HT-29 (cell line): ENCODE measurements at regions not wholly inside any gene's neighbourhood (a gene's known extent, or its start where the extent isn't known, plus 50 kb on each side); places are given as distances from the start of the nearest gene placed in this dataset.
A peak's percentile ranks its signal among the peaks of the same experiment; 100 is the strongest.
"Not testable (repeated sequence)": the region's sequence is repeated elsewhere in the genome, so short reads cannot be mapped to it uniquely, and the experiment has no call there.

Experiments used
- DNase-seq: peaks from one replicate; pipeline ENCODE4 v3.0.0-alpha.2; 2015; ENCODE audit warnings: low spot score

DNA sequence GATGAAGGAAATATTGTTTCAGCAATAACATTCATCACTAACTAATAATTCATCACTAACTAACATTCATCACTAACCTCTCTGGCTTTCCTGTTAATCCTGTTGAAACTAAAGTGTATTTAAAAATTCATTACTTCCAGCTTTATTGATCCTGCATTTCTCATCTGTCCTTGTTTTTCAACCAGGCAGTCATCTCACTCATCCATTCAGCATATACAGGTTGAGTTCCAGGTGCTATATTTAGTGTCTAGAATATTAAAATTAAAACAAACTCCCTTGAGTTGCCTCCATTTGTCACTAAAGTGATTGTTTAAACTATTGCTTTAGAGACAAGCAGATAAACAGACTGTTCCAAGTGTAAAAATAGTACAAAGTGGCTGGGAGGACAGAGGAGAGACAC is 58.1 kb downstream of the ATXN7L3B start:
- no peak for DNase-seq

DNA sequence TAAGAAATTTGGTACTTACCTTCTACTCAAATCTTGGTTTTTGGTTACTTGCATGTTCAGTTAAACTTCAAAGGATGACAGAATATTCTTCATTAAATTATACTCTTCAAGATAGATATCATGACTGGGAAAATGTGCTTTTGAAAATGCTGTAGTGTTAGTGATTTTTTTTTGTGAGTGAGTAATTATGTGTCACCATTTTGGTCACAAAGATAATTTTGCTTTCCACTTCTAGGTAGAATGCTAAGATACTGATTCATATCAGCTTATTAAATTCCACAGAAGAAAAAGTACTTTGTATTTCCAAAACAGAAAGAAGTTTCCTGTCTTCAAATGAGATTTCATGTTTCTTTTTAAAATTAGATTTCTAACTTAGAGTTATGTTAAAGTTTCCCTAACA is 61.2 kb downstream of the ATXN7L3B start:
- no peak for DNase-seq

DNA sequence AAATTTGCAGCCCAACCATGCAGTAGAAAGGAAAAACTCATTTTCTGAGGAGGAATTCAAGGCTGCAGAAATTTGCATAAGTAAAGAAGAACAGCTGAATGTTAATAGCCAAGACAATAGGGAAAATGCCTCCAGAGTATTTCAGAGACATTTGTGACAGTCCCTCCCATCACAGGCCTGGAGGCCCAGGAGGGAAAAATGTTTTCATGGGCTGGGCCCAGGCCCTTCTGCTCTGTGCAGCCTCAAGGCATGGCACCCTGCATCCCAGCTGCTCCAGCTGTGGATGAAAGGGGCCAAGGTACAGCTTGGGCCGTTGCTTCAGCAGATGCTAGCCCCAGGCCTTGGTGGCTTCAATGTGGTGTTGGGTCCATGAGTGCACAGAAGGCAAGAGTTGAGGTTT is 62.3 kb downstream of the ATXN7L3B start:
- no peak for DNase-seq

DNA sequence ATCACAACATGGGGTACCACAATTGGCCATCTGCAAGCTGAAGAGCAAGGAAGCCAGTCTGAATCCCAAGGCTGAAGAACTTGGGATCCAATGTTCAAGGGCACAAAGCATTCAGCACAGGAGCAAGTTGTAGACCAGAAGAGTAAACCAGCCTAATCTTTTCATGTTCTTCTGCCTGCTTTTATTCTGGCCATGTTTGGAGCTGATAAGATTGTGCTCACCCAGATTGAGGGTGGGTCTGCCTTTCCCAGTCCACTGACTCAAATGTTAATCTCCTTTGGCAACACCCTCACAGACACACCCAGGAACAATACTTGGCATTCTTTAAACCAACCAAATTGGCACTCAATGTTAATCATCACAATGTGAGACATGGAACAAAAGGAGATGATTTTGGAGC is 63.2 kb downstream of the ATXN7L3B start:
- DNase-seq, result not testable (repeated sequence)

DNA sequence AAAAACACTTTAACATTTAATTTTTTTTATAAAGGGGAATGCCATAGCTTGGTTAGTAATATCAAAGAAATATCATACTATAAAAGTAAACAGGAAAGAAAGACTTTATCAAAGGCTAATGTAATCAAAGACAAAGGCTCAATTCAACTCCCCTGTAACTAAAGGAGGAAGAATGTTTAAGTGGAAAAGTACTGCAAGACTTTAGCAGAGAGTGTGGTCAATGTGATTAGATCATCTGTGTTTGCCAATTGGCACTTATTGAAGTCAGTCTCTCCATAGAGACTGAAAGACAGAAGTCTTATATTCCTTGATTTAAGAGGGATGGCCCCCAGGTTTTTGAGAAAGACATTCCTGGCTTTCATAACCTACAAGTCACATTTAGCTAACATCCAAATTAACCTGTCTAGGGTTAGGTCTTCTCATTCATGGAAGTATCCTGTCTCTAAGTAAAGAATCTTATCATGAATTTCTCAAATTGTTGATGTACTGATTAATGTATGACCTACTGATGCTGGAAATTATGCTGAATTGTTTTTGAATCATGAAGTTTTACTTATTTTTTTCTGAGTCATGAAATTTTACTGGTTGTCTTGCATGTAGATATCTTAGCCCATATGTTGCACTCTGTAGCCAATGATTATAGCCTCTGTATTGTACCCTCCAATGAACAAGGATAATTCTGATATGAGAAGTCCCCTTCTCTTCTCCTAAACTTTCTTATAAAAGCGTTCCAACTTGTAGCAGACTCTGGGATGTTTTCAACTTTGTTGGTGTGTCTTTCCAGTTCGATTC is 65.4 kb downstream of the ATXN7L3B start:
- peak; percentile 61 for DNase-seq

DNA sequence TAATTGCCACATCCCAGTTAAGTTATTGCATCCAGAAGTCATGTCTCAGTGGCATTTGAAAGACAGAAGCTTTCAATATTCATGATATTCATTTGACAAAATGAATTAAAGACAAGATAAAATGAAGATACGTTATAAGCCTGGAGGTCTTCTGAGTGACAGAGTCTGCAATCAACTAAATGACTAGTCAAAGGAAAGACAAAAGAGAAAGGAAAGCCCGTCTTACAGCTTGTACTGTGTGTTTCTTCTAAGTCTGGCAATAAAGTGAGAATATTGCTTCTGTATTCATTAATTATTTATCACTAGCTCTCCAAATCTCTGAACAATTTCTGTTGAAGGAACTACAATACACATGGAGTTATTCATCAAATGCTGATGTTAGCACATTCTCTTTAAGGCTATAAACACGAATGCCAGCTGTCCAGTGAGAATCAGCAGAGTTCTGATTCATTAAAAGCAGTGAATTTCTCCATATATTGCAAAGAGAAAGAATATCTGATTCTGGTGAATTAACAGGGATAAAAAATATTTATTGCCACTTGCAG is 70.7 kb downstream of the ATXN7L3B start:
- no peak for DNase-seq

DNA sequence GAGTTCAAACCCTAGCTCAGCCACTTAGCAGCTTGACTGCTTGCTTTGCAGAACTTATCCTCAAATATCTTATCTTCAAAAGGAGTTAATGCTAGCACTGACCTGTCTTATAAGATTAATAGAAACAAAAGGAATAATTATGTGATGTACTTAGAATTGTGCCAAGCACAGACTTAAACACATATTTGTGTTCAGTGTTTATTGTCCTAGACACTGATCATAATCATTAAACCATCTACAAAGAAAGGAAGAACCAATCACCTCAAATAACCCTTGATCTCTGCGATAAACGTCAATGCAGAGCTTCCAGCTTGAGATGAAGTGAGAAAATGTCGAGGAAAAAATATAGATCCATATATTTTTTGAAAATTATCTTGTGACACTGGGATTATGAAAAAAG is 73.1 kb downstream of the ATXN7L3B start:
- no peak for DNase-seq

DNA sequence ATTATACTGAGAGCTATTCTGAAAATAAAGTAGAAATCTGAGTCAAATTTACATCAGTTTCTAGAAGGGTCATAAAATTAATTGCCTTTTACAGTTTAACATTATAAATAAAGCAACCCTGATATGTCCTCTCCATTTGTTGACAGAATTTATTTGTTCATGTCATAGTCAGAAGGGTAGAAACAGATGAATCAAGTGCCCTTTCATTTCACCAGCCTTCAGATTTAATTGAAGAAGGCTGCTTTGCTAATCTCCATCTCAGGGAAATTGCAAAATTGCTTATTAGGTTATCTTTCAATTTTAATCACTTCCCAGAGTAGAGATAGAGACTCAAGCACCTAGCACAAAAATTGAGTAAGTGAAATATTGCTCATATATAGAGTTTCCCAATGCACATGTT is 76.8 kb downstream of the ATXN7L3B start:
- no peak for DNase-seq

DNA sequence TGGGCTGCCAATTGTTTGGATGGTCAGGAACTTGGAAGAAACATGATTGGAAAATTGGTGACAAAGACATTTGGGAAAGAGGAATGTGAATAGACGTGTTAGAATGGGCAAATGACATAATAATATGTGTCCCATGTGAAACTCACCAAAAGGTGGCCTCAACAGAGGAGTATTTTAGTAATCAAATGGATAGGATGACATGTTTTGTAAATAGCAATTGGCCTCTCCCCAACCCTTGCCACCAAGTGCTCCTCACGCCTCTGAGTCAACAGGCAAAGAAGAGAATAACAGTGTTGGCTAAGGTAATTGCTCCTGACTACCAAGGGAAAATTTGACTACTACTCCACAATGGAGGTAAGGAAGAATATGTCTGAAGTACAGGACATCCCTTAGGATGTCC is 81.4 kb downstream of the ATXN7L3B start:
- DNase-seq, result no peak

DNA sequence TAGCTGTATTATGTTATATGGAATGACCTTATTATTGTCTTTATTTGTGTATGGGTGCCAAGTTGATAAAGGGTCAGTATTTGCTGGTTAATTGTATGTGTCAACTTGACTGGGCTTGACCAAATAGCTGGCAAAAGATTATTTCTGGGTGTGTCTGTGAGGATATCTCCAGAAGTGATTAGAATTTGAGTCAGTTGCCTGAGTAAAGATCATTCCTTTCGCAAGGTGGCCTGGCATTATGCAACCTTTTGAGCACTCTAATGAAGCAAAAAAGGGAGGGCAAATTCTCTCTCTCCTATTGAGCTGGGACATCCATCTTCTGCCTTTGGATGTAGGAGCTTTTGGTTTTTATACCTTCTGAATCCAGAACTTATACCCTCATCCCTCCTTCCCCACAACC is 82.2 kb downstream of the ATXN7L3B start:
- no peak for DNase-seq

DNA sequence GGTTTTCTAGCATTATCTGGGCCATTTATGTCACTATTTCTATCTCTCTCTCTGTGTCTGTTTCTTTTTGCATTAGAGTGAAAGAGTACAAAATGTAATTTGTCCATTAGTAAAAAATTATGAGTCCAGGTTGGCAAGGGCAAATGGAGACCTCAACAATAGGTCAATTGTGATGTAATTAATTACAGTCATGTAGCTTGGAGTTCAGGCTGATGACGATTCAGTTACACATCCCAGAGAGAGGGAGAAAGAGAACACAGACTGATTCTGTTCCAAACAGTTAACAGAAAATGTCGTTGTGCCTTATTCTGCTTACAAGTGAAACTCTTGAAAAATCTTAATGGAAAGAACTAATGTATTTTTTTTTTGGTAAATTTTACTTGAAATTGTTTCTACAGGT is 83.3 kb downstream of the ATXN7L3B start:
- DNase-seq, result no peak

DNA sequence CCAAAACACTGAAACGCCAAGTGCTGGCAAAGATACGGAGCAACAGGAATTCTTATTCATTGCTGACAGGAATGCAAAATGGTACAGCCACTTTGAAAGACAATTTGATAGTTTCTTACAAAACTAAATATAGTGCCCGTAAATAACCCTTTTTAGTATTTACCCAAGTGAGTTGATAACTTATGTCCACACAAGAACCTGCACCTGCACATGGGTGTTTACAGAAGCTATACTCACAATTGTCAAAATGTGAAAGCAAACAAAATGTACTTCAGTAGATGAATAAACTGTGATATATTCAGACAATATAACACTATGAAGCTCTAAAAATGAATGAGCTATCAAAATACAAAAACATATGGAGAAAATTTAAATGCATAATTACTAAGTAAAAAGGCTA is 86.6 kb downstream of the ATXN7L3B start:
- DNase-seq, result no peak

DNA sequence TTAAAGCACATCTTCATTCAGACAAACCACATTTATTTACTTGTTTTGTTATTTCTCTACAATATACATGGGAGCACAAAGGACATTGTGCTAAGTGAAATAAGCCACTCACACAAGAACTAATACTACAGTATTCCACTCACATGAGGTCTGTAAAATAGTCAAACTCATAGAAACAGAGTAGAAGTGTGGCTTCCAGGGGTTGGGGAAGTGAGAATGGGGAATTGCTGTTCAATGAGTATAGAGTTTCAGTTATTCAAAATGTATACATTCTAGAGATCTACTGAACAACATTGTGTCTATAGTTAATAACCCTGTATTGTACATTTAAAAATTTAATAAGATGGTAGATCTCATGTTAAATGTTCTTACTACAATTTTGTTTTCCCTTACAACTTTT is 88.8 kb downstream of the ATXN7L3B start:
- no peak for DNase-seq

DNA sequence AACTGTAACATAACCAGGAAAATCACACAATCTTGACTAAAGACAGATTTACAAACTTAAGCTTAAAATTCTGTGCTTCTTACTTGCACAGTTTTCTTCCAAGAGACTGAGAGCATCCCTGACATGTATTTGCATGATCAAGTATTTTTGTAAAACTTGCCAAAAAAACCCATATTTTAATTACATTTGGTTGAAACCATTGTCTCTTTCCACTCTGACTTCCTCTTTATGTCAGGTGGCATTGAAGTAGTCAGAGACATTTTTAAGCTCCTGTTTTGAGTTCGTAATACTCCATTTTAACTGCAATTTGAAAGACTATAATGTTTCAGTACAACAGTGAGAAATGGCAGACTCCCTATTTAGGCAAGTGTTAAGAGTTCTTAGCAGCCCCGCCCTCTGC is 103.6 kb downstream of the ATXN7L3B start:
- DNase-seq, result no peak

DNA sequence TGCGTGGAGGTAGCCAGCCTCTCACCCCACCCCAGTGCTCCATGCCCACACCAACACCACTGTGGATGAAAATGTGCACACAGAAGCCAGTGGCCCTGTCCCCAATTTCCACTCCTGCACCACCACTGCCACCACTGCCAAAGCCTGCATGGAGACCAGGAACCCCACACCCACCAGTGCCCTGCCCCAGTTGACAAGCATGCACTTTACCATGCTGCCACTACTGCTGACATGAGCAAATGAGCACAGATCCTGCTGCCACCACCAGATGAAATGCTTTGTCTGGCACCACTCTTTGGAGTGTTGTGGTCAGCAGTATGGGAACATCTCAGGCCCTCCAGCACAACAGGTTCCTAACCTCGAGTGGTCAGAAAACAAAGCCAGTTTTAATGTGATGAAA is 104.1 kb downstream of the ATXN7L3B start:
- DNase-seq, result no peak

DNA sequence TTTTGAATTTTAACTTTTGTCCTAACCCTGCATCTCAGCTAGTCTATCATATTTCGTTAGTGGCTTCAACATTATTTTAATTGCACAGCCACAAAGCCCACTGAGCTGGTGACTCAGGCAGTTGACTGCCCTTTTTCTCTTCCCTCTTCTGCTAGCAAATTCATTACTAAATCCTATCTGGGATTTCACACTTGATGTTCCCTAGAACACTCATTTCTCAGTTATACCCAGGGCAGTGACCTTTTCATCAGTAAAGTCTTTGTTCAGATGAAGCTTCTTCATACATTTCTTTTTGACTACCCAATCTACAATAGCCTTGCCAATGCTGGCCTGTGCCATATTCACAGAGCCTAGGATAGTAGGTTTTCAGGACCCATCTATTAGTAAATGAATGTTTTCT is 107.0 kb downstream of the ATXN7L3B start:
- no peak for DNase-seq

DNA sequence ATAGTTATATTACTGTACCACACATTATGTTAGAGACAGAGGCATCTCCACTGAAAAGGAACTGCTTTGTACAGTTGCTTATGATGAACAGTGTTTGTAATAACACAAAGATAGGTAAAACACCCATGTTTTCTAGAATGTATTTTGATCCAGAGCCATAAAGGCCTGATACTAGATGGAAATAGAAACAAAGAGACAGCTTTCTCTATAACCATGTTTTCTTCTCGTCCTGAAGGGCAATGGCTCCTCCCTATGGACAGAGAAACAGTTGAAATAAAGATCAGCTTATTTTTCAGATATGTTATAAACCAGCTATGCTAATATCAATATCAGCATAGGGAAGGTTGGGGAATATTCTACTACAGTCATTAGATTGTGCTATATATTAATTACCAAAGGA is 109.2 kb downstream of the ATXN7L3B start:
- DNase-seq, result peak; percentile 53

DNA sequence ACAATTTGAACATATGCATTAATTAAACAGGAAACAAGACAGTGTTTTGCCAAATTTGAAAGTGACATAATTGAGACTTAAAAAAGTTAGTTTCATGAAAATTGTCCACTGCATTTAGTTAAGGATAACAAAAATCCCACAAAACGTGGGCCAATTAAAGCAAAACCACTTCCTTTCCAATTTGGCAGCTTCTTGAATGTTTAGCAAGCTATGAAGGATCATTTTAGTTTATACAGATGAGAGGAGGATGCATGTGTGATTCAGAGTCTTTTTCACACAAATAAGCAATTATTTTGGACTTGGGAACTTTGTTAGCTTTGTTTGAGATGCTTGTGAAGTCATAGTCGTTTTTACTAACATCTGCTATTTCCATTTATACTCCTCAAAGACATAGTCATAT is 109.6 kb downstream of the ATXN7L3B start:
- no peak for DNase-seq

DNA sequence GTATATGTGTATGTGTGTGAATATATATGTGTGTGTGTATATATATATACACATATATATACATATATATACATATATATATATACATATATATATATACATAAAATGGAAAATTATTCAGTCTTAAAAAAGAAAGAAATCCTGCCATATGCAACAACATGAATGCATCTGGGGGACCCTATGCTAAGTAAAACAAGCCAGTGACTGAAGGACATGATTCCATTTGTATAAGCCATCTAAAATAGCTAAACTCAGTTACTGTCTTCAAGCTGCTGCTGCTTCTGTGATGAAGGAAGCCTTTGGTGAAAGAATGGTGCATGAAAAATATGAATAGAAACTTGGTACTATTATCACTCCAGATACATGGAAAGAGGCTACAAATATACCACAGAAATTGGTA is 118.6 kb downstream of the ATXN7L3B start:
- no peak for DNase-seq

DNA sequence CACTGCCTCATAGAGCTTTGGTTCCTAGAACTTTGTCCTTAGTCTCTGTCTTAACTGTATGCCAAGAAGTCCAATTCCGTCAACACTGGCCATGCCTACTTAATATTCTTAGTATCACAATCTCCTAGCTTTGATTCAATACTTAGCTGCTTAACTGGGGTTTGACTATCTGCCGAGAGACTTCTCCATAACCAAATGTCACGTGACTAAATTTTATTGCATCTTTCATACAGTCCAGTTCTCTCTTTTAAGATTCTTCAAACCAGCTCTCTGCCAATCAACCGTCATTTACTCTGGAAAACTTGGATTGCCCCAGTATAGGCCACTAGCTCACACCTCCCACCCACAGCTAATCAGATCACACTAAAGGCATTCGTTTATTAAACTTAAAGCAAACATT is 122.8 kb downstream of the ATXN7L3B start:
- DNase-seq, result no peak

DNA sequence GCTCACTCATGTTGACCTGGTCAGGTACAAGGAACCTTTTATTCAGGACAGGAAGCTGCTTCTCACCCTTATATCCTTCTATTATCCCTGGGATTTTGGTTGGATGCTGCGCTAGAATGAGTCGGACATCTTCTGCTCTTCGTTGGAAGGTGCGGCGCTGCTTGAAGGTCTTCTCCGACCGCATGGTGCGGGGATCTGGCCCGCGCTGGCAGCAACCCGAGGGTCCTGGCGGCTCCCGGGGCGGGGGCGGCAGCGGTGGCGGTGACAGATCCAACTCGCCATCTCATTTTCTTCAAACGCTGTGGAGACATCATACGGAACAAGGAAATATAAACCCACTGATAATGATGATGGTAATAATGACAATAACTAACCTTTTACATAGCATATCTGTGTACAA is 126.3 kb downstream of the ATXN7L3B start:
- DNase-seq, result no peak

DNA sequence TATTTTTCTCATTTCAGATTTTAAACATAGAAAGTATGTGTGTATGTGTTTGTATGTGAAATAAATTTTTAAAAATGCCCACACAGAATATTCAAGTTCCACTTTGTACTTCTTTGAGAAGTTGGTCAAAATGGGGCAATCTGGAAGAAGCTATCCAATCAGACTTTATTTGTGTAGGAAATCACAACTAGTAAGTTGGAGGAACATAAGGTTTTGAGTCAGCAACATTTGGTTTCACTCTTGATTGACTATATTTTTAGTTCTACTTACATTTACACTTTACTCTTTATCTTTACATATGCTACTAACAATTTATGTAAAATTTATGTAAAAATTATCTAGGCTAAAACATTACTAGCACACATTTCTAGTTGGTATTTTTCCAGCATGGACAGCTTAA is 128.1 kb downstream of the ATXN7L3B start:
- no peak for DNase-seq

DNA sequence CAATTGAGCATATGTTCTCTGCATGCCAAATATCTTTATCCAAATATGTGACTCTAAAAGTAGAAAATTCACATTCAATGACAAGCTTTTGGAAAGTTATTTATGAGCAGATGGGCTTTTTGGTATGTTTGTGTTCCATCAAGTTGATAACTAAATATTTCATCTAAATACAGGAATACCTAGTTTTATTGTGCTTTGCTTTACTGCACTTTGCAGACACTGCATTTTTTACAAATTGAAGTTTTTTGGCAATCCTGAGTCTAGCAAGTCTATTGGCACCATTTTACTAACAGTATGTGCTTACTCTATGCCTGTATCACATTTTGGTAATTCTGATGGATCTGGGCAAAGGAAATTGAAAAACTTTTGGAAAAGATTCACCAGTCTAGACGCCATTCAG is 133.8 kb downstream of the ATXN7L3B start:
- DNase-seq, result no peak

DNA sequence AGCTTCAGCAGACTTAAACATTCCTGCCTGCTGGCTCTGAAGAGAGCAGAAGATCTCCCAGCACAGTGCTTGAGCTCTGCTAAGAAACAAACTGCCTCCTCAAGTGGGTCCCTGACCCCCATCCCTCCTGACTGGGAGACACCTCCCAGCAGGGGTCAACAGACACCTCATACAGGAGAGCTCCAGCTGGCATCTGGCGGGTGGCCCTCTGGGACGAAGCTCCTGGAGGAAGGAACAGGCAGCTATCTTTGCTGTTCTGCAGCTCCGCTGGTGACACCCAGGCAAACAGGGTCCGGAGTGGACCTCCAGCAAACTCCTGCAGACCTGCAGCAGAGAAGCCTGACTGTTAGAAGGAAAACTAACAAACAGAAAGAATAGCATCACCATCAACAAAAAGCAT is 139.3 kb downstream of the ATXN7L3B start:
- not testable (repeated sequence) for DNase-seq
